GM19351 (cell line): ENCODE measurements at regions not wholly inside any gene's neighbourhood (a gene's known extent, or its start where the extent isn't known, plus 50 kb on each side); places are given as distances from the start of the nearest gene placed in this dataset.

Experiments
- ATAC-seq: cut with Tn5 transposase; IDR thresholded peaks from one replicate; pipeline ENCODE4 v1.9.1; 2021; ENCODE audit warnings: mild to moderate bottlenecking, moderate library complexity; ENCODE audit not compliant: unreplicated experiment

DNA sequence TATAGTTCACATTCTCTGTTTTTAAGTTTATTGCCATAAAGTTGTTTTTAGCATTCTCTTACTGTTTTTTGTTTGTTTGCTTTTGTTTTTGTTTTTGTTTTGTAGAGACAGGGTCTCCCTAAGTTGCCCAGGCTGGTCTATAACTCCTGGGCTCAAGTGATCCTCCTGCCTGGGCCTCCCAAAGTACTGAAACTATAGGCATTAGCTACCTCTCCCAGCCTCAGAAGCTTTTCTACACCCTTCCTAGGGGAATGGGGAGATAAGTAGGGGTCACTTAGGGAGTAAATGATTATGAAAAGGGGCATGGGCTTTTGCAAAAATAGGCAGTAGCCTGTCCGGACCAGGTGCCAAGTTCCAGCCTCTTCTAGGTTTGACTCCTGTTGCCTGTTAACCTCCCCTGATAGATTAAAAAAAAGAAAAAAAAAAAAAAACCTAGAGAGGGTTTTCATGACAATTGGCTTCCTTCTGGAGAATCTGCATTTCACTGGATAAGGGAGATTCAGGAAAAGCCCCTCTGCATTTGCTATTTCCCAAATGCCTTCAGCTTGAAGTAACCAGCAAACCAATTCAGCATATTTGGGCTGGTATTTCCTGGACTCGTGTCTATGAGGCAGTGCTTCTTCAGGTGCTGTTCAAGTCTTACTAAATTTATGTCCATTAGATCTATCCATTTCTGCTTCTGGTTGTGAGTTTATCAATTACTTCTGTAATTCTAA is 216.8 kb downstream of the TM9SF2 start:
- no peak for ATAC-seq

DNA sequence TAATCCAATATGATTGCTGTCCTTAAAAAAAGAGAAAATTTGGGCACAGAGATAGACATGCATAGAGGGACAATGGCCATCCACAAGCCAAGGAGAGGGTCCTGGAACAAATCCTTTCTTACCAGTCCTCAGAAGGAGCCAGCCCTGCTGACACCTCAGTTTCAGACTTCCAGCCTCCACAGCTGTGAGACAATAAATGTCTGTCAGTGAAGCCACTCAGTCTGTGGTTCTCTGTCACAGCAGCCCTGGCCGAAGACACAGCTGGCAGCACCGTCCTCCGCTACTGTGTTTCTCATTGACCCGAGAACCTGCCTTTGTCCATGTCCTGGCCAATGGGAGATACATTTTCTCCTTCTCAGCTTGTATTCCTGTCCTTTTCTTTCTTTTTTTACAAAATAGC is 207.9 kb downstream of the TM9SF2 start:
- no peak for ATAC-seq

DNA sequence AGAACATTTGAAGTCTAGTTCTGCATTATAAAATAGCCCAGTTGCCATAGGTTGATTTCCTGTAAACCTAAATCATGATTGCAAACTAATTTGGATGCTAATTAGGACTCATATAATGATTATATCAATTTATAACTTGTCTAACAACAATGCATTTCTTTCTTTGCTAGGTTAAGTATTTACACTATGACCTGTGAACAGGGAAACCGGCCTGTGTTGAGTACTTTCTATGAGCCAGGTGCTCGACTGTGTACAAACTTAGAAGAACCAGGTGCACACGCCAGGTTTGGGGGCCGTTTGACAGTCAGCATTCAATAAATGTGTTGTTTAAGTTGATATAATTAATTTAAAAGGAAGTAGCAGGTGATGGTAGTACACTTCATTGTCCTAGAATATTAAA is 203.1 kb downstream of the TM9SF2 start:
- no peak for ATAC-seq

DNA sequence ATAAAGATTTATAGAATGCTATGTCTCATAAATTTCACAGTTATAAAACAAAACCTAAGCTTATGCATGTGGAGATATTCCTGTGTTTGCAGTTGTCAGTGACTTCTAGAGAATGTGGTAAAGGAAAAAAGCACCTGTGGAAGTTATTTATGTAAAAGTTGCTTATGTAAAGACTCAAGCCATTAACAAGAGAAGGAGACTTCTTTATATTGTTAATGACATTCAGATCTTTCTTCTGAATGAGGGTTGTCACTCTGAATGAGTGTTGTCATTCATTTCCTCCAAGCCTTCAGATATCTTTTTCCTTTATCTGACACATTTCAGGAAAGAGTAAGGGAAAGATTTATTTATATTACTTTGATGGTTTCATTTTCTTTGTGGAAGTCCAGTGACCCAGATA is 202.6 kb downstream of the TM9SF2 start:
- no peak for ATAC-seq

DNA sequence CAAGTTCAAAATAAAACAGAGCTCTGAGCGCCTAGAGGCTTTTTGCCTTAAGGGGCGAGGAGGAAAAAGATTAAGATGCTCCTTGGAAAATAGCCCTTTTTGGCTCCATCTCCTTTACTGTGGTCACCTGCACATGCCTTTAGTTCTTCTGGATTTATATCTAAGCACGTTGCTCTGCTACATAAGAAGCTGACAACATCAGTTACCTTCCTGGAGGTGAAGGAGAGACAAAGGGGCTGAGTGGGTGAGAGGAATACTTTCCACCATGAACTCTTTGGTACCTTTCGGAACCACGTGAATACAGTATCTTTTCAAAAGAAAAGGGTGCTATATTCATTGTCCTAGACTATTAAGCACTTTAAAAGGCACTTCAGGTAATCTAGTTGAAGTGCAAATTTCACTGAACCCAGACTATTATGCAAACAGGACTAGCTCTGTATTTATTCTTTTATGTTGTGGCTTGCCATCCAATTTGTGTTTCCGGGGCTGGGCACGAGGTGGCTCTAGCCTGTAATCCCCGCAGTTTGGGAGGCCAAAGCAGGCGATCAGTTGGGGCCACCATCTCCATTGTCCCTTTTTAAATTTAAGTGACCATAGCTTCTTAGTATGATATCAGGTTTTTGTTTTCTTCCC is 201.5 kb downstream of the TM9SF2 start:
- ATAC-seq, result no peak

DNA sequence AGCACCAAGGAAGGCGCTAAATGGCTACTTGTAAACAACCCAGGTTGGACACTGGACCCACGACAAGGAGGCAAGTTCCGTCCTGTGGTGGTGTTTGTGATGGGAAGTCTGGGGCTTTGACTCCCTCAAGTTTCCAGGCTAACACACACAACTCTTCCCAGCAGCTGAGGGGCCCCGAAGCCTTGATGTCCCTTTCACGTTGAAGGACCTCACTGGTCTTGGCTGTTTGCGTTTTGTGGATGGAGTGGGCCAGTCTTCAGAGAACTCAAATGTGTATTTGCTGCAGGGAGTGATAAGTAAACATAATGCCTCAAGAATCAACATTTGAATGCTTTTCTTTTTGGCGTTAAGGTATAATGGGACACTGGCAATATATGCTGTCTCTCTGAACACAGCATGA is 199.2 kb downstream of the TM9SF2 start:
- no peak for ATAC-seq

DNA sequence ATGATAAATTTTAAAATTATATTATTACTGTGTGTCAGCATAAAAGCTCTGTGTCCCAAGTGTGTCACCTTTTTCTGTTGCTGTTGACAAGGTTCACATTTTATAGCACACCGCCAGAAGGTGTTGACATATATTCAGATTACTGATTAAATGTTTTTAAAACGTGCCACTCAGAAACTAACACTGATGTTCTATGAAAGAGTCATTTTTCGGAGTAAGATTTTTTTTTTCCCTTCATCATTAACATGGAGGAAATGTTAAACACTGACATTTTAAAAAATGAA is 197.5 kb downstream of the TM9SF2 start:
- ATAC-seq, result no peak

DNA sequence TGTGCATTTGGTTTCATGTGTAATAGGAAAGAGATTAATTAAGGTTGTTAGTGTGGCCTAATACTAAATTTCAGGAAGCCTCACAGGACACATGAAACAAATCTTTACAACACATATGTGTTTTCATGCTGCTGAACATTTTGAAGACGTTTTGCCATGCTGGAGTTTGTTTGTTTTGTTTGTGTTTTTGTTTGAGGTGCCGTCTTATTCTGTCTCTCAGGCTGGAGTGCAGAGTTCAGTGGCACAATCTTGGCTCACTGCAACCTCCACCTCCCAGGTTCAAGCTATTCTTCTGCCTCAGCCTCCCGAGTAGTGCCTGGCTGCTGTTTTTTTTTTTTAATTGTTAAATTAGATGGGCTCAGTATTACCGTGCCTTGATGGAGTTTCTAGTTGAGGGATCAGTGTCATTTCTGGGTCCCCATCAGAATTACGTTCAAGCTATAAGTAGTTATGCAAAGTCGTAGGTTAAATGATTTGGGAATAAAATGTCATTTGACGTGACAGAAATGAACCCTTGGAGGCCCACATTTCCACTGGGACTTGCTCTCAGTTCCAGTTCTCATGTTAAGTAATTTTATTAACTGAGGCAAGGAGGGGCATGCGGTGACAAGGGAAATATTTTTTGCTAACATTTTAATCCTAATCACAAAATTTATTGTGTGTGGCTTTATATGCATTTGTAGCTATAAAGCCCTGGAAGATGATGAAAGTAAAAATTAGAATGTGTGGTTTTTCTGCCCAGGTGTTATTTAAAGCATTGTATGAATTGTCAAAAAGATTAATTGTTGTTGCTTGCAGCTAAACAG is 196.9 kb downstream of the TM9SF2 start:
- ATAC-seq, result no peak

DNA sequence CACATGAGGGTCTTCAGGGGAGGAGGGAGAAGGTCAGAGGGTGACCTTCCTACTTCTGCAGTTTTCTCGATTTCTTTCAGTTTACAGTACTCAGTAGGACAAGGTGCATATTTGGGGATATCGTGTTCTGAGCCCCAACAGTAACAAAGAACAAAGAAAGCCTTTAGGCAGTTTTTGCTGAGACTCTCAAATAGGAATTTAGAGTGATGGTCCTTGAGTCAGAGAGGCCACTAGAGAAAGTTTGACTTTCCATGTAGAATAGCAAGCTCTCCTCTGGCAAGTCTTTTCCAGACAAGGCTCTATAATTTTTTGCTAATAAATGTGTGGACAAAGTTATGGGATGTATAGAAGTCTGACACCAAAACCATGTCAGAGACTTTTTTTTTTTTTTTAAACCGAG is 194.6 kb downstream of the TM9SF2 start:
- ATAC-seq, result no peak

DNA sequence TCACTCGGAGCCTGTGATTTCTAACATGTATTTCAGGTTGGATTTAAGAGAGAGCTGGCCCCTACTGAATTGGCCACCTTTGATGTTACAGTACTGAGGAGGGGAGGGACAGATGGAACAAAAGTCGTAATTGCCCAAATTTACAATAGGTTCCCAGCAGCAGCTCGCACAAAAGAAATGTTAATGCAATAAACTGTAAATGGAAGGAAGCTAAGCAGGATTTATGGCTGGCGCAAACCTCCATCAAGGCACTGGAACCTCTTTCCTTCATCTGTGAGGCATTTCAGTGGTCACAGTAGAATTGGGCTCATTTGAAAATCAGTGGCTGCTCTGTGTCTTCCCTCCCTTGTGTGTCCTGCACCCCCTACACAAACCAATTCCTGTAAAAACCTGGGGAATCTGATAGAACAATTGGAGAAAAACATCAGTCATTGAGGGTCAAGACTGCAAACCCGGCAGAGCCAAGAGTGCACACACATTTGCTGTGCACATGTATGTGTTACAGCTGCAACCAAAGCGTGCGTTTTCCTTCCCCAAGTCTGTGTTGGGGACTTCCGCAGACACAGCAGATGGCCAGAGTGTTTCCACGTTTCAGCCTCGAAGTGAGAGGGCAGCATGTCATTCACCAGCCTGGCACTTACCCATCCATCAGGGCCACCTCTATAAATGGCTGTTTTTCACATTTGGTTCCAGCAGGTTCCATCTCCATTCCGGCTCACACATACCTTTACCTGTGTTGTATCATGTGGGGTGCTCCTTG is 192.8 kb downstream of the TM9SF2 start:
- no peak for ATAC-seq

DNA sequence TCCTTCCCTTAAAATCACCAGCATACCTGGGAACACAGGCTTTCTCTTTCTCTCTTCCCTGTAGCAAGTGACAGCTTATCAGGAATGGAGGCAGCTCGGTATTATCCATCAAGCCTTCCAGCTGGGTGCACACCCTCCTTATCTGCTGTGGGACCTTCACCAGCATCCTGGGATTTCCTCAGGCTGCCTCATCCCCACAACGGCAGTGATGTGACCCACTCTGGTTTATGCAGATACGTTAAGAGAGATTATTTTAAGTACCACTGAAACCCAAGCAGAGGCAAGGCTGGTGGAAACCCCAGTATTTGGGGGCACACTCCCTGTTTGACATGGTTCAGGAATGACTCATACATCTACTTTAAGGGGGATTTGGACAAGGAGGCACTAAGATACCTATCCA is 192.1 kb downstream of the TM9SF2 start:
- ATAC-seq, result no peak

DNA sequence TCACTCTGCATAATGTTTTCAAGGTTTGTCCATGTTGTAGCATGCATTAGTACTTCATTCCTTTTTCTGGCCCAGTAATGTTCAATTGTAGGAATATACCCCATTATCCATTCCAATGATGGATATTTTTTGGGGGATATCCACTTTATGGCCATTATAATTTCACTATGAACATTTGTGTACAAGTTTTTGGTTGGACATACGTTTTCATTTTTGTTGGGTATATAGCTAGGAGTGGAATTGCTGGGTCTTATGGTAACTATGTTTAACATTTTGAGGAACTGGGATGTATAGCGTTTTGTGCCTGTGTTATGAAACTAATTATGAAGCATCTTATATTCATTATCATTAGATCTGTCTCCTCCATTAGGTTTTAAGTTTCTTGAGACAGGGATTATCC is 191.6 kb downstream of the TM9SF2 start:
- no peak for ATAC-seq

DNA sequence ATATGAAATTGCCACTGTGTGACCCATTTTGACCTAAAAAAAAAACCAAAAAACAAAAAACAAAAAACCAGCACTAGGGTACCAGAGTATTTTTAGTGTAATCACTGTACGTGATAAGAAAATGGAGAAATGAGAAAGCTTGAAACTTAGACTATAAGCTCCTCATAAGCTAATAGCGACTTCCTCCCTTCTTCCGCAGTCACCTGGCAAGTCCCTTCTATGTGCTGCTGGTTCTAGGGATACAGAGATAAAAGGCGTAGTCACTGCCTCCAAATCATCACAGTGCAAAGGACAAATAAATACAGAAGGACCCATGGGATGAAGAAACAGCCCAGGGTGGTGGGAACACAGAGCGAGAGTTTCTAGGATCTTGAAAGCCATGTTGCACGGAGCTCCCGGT is 190.3 kb downstream of the TM9SF2 start:
- no peak for ATAC-seq

DNA sequence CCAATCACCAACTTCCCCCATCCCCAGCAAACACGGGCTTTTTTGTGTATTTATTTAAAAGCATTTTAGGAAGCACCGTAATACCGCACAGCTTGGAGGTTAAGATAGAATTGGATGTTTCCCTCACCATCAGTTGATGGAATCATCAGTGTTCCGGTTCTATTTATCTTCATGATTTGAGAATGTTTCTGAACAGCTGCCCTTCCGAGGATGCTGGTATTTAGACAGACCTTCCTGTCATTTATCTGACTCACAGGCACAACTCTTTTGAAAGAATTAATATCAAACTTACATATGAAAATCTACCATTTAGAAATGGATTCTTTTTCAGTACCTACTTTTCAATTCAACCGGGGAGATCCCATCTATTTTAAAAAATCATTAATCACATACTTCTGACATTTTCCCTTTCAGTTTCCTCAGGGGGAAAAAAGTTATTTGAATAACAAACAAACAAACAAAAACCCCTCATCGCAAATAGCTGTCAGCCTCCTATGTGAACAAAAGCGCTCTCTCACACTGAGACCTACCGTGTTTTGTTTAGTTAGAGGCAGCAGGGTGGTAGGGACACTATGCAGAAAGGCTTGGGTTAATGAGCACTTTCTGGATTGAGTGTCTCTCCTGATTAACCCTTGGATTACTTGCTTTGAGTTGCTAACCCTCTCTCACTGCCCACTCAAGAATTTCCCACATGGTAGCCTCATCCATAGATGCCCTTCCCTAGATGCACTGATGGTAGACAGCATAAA is 189.3 kb downstream of the TM9SF2 start:
- no peak for ATAC-seq

DNA sequence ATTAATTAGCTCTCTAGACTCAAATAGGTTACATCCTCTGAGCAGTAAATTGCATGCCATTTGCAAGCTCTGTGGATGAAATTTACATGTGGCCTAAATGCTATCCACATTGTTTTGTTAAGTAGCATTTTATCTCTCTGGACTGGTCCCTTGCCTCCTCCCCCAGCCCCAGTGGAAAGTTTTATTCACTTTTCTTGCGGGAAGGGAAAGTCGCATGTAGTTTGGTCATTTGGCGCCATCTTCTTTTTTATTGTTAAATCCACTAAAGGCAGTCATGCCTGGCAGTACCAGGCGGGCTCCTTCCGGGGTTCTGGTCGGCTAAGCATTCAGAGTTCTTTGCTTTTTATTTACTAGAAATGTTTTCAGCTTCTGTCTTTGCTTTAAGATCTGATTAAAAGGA is 188.7 kb downstream of the TM9SF2 start:
- ATAC-seq, result no peak

DNA sequence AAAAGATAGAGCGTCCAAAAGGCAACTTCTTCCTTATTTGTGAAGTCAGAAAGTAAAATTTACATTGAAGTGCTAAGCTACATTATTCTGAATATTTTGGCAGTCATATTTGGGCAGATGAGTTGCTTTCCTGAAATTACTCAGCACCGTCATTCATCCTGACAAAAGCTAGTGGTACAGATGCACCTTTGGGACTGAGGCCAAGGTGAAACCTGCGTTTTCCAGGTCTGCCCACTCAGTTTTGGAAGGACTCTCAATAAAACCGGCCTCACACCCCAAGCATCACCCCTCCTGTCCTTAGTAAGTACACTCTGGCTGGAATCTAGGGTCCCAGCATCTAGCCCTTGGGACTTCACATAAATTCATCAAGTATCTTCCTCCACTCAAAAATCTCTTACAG is 187.5 kb downstream of the TM9SF2 start:
- ATAC-seq, result no peak

DNA sequence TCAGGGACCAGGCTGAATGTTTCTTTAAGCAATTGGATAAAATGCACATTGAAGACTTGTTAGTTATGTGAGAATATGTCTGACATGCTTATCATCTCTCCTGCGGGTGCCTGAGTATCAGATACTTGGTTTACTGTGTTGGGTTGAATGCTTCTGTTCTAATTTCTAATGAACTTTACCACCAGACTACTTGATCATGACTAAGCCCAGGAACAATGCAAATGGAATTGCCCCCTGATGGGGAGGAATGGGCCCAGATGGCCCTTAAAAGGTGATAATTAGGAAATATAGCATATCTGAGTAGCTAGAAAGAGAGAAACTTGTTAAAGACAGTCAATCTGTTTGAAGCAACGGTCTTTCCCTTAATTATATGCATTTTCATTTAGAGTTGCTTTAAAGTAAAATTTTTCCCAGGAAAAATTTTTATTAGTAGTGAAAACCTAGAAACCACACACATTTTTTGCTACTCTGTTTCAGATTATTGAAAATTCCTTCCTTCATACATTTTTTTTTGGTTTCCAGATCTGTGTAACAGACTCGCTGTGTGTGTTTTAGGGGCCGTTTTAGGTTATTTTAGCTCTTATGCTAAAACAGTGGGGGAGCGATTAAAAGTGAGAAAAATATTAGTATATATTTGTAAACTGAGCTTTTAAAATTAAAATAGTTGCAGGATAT is 186.6 kb downstream of the TM9SF2 start:
- ATAC-seq, result no peak

DNA sequence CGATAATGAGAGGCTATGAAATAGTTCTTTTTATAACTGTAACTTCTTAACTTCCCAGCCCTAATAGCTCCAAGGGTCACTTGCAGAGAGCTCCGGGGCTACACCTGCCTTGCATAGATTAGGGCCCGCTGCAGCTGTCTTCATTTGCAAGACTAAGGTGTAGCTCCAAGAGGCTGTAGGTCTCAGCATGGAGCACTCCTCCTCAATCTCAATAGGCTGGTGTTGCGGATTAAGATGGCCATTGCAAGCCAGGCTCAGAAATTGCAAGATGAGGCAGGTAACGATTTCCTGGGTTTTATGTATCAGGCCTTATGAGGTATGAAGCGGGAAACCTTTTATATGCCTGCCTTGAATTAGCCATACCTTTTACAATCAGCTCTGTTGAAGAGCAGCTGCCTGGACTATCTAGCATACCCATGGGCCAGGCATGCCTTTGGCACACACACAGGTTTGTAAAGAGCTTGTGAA is 185.7 kb downstream of the TM9SF2 start:
- ATAC-seq, result no peak

DNA sequence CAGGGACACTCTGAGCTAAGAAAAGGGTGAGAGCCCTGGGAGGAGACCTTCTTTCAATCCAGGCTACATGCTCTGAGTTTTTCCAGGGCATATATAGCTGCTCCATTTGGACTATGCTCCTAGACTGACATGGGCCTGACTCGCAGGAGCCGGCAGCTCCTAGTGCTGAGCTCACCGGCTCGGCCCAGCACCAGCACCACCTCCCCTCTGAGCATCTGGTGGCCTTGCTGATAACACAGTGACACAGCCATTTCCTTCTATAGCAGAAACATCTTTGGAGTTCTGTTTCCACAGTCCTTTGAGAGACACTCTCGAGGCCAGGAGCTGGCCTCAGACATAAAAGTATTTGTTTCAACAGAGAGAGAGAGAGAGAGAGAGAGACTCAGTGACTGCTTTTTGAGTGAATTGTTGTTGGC is 184.9 kb downstream of the TM9SF2 start:
- no peak for ATAC-seq

DNA sequence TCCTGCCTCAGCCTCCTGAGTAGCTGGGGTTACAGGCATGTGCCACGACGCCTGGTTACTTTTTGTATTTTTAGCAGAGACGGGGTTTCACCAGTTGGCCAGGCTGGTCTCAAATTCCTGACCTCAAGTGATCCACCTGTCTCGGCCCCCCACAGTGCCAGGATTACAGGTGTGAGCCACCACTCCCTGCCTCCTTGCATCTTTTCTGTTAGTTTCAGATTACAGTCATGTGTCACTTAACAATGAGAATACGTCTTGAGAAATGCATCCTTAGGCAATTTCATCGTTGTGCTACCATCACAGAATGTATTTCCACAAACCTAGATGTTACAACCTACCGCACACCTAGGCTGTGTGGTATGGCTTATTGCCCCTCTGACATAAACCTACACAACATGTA is 180.4 kb downstream of the TM9SF2 start:
- no peak for ATAC-seq
